Keratinocyte (primary cell): ENCODE measurements at regions not wholly inside any gene's neighbourhood (a gene's known extent, or its start where the extent isn't known, plus 50 kb on each side); places are given as distances from the start of the nearest gene placed in this dataset.

Source experiments
- CTCF ChIP-seq, 3 experiments: IDR thresholded peaks in 1 of 3; conservative IDR thresholded peaks in 1 of 3; optimal IDR thresholded peaks in 1 of 3; 2 replicates in 2 of 3; 3 replicates in 1 of 3; pipeline versions ENCODE3 to v1.5.1; 2011; ENCODE audit warnings: low read length in 3 of 3, mild to moderate bottlenecking in 3 of 3, moderate library complexity in 2 of 3, control low read depth in 1 of 3, inconsistent platforms in 1 of 3; ENCODE audit not compliant: insufficient read depth in 2 of 3; ENCODE audit errors: extremely low read depth in 1 of 3
- EZH2 ChIP-seq: IDR thresholded peaks from one replicate; pipeline ENCODE4 v1.6.1; 2012; ENCODE audit warnings: inconsistent platforms, mild to moderate bottlenecking, low read length, moderate library complexity

GRCh38 chr5:126096442-126097006, 326.7 kb upstream of the GRAMD2B start:
- TF ChIP-seq CTCF (optimal IDR thresholded peaks at IDR 0.05 in 1 of 3, IDR thresholded peaks at IDR 0.05 in 1 of 3, conservative IDR thresholded peaks at IDR 0.05 in 1 of 3; ENCODE audit: extremely low read depth in 1 of 3, insufficient read depth in 2 of 3, low read length in 3 of 3) (no peak), EZH2 (no peak)
